ENCODE measurements at regions not wholly inside any gene's neighbourhood (a gene's known extent, or its start where the extent isn't known, plus 50 kb on each side); places are given as distances from the start of the nearest gene placed in this dataset.

DNA sequence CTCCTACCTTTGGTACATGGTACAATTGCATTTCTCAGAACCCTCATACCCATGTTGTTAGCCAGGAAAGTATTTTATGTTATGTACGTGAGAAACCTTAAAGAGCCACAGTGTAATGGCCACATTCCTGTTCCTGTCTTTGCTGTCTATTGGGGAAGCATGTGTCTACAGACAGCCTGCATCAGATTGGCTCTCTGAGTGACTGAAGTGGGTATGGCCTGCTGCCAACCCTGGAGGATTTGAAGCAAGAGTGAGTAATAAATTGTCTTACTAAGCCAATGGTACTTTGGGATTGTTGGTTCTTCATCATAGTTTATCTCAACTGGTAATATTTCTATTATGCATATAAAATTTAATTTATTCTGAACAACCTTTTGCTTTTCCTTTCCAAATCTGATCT lies 574.1 kb downstream of the LMO7 start:
- DNase-seq (no peak), ATAC-seq (ENCODE audit: low read depth) (no peak)
- Mint-ChIP-seq H3K4me3 (no peak overlapping the region), H3K9me3 (no peaks in the 10 kb centered on the region), H3K4me1 (no peaks in the 10 kb centered on the region), H3K36me3 (no peaks in the 10 kb centered on the region), H3K27me3 (no peaks in the 10 kb centered on the region), H3K27ac (no peak overlapping the region)
- POLR2A ChIA-PET: no interaction called here

- Mint-ChIP-seq H3K9me3 (peaks cover 3% of the 10 kb centered on the region), H3K4me1 (no peaks in the 10 kb centered on the region), H3K27me3 (no peaks in the 10 kb centered on the region), H3K4me3 (no peak overlapping the region), H3K27ac (no peak overlapping the region), H3K36me3 (no peaks in the 10 kb centered on the region)
- POLR2A ChIA-PET: no interaction called here
- DNase-seq: no peak
- no peak for ATAC-seq (ENCODE audit: low read depth)
Measured at GRCh38 chr13:76198568-76199163, 562.5 kb downstream of the LMO7 start.

DNA sequence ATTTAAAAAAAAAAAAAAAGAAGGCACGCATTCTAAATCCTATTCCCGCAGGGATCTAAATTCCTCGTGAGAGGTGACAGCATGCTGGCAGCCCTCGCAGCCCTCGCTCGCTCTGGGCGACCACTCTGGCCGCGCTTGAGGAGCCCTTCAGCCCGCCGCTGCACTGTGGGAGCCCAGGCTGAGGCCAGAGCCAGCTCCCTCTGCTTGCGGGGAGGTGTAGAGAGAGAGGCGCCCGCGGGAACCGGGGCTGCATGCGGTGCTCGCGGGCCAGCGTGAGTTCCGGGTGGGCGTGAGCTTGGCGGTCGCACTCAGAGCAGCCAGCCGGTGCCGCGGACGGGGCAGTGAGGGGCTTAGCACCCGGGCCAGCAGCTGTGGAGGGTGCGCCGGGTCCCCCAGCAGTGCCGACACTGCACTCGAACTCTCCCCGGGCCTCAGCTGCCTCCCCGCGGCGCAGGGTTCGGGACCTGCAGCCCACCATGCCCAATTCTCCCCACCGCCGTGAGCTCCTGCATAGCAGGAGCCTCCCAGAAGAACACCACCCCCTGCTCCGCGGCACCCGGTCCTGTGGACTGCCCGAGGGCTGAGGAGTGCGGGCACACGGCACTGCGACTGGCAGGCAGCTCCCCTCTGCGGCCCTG lies 553.9 kb downstream of the LMO7 start:
- POLR2A ChIA-PET: no interaction called here
- H3K27me3 Mint-ChIP-seq: no peaks in the 10 kb centered on the region
- no peaks in the 10 kb centered on the region for H3K4me1 Mint-ChIP-seq
- H3K4me3 Mint-ChIP-seq: no peak overlapping the region
- H3K9me3 Mint-ChIP-seq: peaks cover 2% of the 10 kb centered on the region
- DNase-seq (no peak), ATAC-seq (ENCODE audit: low read depth) (no peak)
- no peak overlapping the region for H3K27ac Mint-ChIP-seq
- no peaks in the 10 kb centered on the region for H3K36me3 Mint-ChIP-seq

DNA sequence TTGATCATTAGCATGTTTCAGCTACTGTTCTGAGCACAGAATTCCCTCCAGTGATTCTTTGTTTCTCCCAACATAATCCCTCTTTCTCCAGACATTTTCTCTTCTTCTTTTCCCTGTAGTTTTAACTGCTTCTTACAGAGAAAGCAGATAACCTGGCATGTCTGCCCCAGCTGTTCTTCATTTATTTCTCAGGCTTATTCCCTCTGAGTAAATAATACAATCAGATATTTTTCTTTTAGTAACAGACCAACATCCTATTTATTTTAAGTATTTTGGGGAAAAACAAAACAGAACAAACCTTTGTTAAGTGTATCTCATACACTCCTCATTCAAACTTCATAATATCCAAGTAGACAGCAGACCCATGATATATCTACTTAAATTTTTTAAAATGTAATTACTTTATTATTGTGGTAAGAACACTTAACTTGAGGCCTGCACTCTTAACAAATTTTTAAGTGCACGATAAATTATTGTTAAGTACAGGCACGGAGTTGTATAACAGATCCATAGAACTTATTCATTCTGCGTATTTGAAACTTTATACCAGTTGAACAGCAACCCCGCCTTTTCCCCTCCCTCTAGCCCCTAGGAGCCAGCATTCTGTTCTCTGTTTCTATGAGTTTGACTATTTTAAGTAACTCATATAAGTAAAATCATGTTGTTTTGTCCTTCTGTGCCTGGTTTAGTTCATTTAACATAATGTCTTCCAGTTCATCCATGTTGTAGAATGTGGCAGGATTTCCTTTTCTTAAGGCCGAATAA lies 540.0 kb downstream of the LMO7 start:
- no peaks in the 10 kb centered on the region for H3K4me1 Mint-ChIP-seq
- no peak overlapping the region for H3K4me3 Mint-ChIP-seq
- DNase-seq (no peak), ATAC-seq (ENCODE audit: low read depth) (no peak)
- H3K27ac Mint-ChIP-seq: no peak overlapping the region
- POLR2A ChIA-PET: no interaction called here
- no peaks in the 10 kb centered on the region for H3K9me3 Mint-ChIP-seq
- no peaks in the 10 kb centered on the region for H3K36me3 Mint-ChIP-seq
- H3K27me3 Mint-ChIP-seq: no peaks in the 10 kb centered on the region

DNA sequence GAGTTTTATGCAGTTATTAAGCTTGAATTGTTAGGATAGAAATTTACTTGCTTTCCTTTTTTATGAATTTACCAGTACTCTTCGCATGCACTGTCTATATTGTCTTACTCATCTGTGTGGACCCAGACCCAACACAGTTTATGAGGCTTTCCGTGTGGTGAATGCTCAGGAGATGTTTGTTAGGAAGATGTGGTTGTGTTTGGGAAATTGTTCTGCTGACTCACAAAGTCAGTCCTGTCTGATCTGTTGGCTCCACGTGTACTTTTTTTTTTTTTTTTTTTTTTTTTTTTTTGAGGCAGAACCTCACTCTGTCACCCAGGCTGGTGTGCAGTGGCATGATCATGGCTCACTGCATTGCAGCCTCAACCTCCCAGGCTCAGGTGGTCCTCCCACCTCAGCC lies 532.5 kb downstream of the LMO7 start:
- H3K27ac Mint-ChIP-seq: no peak overlapping the region
- no peak for ATAC-seq (ENCODE audit: low read depth)
- no peak for DNase-seq
- H3K27me3 Mint-ChIP-seq: no peaks in the 10 kb centered on the region
- H3K4me1 Mint-ChIP-seq: no peaks in the 10 kb centered on the region
- no peaks in the 10 kb centered on the region for H3K36me3 Mint-ChIP-seq
- POLR2A ChIA-PET: no interaction called here
- H3K4me3 Mint-ChIP-seq: no peak overlapping the region
- no peaks in the 10 kb centered on the region for H3K9me3 Mint-ChIP-seq

DNA sequence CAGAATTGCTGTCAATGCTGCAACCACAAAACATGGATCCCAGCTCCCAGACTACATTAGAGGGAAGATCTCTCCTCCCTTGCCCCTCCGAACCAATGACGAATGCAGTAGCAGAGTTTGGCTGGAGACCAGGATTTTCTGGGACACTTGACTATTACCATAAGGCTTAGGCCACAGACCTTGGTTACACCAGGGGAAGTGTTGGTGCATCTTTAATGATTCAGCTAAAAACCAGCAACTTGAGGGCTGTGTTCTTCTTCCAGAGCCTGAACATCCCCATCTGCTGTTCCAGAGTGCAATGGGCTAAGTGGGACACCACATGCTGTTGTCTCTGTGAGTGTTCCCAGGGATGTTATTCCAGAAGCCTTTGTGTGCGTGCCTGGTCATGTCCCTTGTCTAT lies 528.2 kb downstream of the LMO7 start:
- Mint-ChIP-seq H3K4me1 (no peaks in the 10 kb centered on the region), H3K27me3 (no peaks in the 10 kb centered on the region), H3K36me3 (no peaks in the 10 kb centered on the region), H3K4me3 (no peak overlapping the region), H3K9me3 (no peaks in the 10 kb centered on the region), H3K27ac (no peak overlapping the region)
- POLR2A ChIA-PET: no interaction called here
- ATAC-seq (ENCODE audit: low read depth) (no peak), DNase-seq (no peak)

- H3K36me3 Mint-ChIP-seq: no peaks in the 10 kb centered on the region
- no peak overlapping the region for H3K27ac Mint-ChIP-seq
- H3K4me3 Mint-ChIP-seq: no peak overlapping the region
- no peaks in the 10 kb centered on the region for H3K4me1 Mint-ChIP-seq
- DNase-seq: no peak
- H3K27me3 Mint-ChIP-seq: no peaks in the 10 kb centered on the region
- no peaks in the 10 kb centered on the region for H3K9me3 Mint-ChIP-seq
- POLR2A ChIA-PET: no interaction called here
- ATAC-seq (ENCODE audit: low read depth): no peak
Measured at GRCh38 chr13:76163761-76164160, 527.6 kb downstream of the LMO7 start.

GRCh38 chr13:76160961-76161925 lies 525.1 kb downstream of the LMO7 start:
- peaks cover 1% of the 10 kb centered on the region for H3K27me3 Mint-ChIP-seq
- H3K27ac Mint-ChIP-seq: no peak overlapping the region
- no peak for DNase-seq
- H3K36me3 Mint-ChIP-seq: no peaks in the 10 kb centered on the region
- no peaks in the 10 kb centered on the region for H3K9me3 Mint-ChIP-seq
- ATAC-seq (ENCODE audit: low read depth): no peak
- POLR2A ChIA-PET: no interaction called here
- H3K4me1 Mint-ChIP-seq: no peaks in the 10 kb centered on the region
- H3K4me3 Mint-ChIP-seq: no peak overlapping the region

- Mint-ChIP-seq H3K4me1 (no peaks in the 10 kb centered on the region), H3K27ac (no peak overlapping the region), H3K4me3 (no peak overlapping the region), H3K9me3 (no peaks in the 10 kb centered on the region), H3K27me3 (peaks cover 1% of the 10 kb centered on the region), H3K36me3 (no peaks in the 10 kb centered on the region)
- POLR2A ChIA-PET: no interaction called here
- DNase-seq (no peak), ATAC-seq (ENCODE audit: low read depth) (no peak)
Measured at GRCh38 chr13:76160506-76160905, 524.4 kb downstream of the LMO7 start.

GRCh38 chr13:76157926-76158325 lies 521.8 kb downstream of the LMO7 start:
- Mint-ChIP-seq H3K4me1 (no peaks in the 10 kb centered on the region), H3K27ac (no peak overlapping the region), H3K9me3 (no peaks in the 10 kb centered on the region), H3K27me3 (peaks cover 1% of the 10 kb centered on the region), H3K4me3 (no peak overlapping the region), H3K36me3 (no peaks in the 10 kb centered on the region)
- POLR2A ChIA-PET: no interaction called here
- ATAC-seq (ENCODE audit: low read depth): no peak
- no peak for DNase-seq

- H3K27me3 Mint-ChIP-seq: peaks cover 5% of the 10 kb centered on the region
- DNase-seq (no peak), ATAC-seq (ENCODE audit: low read depth) (no peak)
- no peaks in the 10 kb centered on the region for H3K4me1 Mint-ChIP-seq
- H3K27ac Mint-ChIP-seq: no peak overlapping the region
- H3K36me3 Mint-ChIP-seq: no peaks in the 10 kb centered on the region
- POLR2A ChIA-PET: no interaction called here
- no peaks in the 10 kb centered on the region for H3K9me3 Mint-ChIP-seq
- H3K4me3 Mint-ChIP-seq: no peak overlapping the region
Measured at GRCh38 chr13:76153239-76153638, 517.1 kb downstream of the LMO7 start.

- peaks cover 2% of the 10 kb centered on the region for H3K9me3 Mint-ChIP-seq
- no peaks in the 10 kb centered on the region for H3K36me3 Mint-ChIP-seq
- POLR2A ChIA-PET: no interaction called here
- H3K4me1 Mint-ChIP-seq: no peaks in the 10 kb centered on the region
- H3K27ac Mint-ChIP-seq: no peak overlapping the region
- DNase-seq (no peak), ATAC-seq (ENCODE audit: low read depth) (no peak)
- H3K27me3 Mint-ChIP-seq: peaks cover 3% of the 10 kb centered on the region
- H3K4me3 Mint-ChIP-seq: no peak overlapping the region
Measured at GRCh38 chr13:76148926-76149325, 512.8 kb downstream of the LMO7 start.

DNA sequence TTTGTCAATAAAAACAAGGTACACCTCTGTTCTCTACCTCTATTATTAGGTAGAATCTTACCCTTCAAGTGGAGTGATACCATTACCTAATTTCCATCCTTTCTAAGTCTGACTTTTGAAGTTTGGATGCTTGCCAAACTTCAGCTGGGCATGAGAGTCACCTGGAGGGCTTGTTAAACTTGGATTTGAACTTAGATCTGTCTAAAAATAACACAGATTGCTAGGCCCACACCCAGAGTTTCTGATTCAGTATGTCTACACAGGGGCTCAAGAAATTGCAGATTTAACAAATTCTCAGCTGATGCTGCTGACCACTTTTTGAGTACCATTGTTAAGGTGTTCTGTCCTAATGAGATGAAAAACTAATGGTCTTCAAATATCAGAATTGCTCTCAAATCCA lies 512.2 kb downstream of the LMO7 start:
- Mint-ChIP-seq H3K27ac (no peak overlapping the region), H3K4me3 (no peak overlapping the region), H3K4me1 (no peaks in the 10 kb centered on the region), H3K9me3 (peaks cover 2% of the 10 kb centered on the region), H3K27me3 (peaks cover 3% of the 10 kb centered on the region), H3K36me3 (no peaks in the 10 kb centered on the region)
- POLR2A ChIA-PET: no interaction called here
- ATAC-seq (ENCODE audit: low read depth) (no peak), DNase-seq (no peak)

Data from activated naive CD8-positive, alpha-beta T cell treated with anti-CD3 and anti-CD28 coated beads, Interleukin-2, amount 10 ng/mL, durations not matched to agents 7 days and 5 days (primary cell).